ENCODE measurements at regions not wholly inside any gene's neighbourhood (a gene's known extent, or its start where the extent isn't known, plus 50 kb on each side); places are given as distances from the start of the nearest gene placed in this dataset.

- DNase-seq (ENCODE audit: low spot score) = no peak
- TF ChIP-seq CTCF (IDR thresholded peaks at IDR 0.05; ENCODE audit: extremely low read depth, missing control alignments) = no peak
Measured at GRCh38 chr18:2036086-2036485, 535.2 kb downstream of the METTL4 start.

DNA sequence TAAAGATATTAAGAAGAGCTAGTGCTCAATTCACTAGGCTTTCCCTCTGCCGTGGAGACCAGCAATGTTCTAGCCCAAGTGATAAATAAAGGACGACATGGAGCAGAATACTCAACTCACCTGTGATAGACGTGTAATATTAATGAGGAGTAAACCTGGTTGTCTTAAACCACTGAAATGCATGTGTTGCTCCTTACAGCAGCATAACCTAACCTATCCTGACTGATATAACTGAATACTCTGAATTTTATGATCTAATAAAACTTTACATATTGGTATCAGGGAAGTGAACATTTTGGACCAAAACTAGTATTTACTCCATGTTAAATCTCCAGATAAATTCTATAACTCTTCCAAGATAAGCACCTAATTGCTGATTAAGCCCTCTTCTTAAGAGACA is 531.0 kb downstream of the METTL4 start:
- no peak for DNase-seq (ENCODE audit: low spot score)

GRCh38 chr18:2049986-2050385 is 521.3 kb downstream of the METTL4 start:
- no peak for TF ChIP-seq CTCF (IDR thresholded peaks at IDR 0.05; ENCODE audit: extremely low read depth, missing control alignments)
- no peak for DNase-seq (ENCODE audit: low spot score)

More for the DNA sequence above, 531.0 kb downstream of the METTL4 start:
- TF ChIP-seq CTCF (IDR thresholded peaks at IDR 0.05; ENCODE audit: extremely low read depth, missing control alignments) = no peak

DNA sequence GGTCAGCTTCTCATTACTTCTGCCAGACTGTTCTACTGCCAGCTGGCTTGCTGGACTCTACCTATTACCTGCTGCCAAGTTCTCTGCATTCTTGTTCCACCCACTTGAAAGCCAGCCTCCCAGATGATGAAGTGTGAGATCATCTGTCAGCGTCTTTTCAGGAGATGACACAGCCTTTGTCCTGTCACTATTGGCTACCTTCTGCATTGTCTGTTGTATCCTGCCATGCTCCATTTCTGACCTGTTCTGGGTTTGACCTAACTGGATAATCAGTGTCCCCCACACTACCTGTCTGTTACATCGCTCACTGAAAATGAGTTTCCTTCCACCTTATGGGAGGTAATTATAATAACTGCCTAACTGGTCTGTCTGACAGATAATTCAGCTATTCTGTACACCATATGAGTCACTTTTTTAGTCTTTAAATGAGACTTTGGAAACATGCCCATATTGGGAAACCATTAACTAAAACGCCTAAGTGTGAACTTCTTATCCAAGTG is 520.6 kb downstream of the METTL4 start:
- DNase-seq (ENCODE audit: low spot score) = no peak

GRCh38 chr18:2053490-2054089 is 517.7 kb downstream of the METTL4 start:
- TF ChIP-seq CTCF (IDR thresholded peaks at IDR 0.05; ENCODE audit: extremely low read depth, missing control alignments) = no peak
- DNase-seq (ENCODE audit: low spot score) = no peak

More for the DNA sequence above, 520.6 kb downstream of the METTL4 start:
- no peak for TF ChIP-seq CTCF (IDR thresholded peaks at IDR 0.05; ENCODE audit: extremely low read depth, missing control alignments)

- no peak for TF ChIP-seq CTCF (IDR thresholded peaks at IDR 0.05; ENCODE audit: extremely low read depth, missing control alignments)
- DNase-seq (ENCODE audit: low spot score) = no peak
Measured at GRCh38 chr18:2059336-2059735, 512.0 kb downstream of the METTL4 start.

- no peak for TF ChIP-seq CTCF (IDR thresholded peaks at IDR 0.05; ENCODE audit: extremely low read depth, missing control alignments)
- DNase-seq (ENCODE audit: low spot score) = no peak
Measured at GRCh38 chr18:2060086-2060485, 511.2 kb downstream of the METTL4 start.

Data from GM20000 (cell line).